ENCODE measurements at regions not wholly inside any gene's neighbourhood (a gene's known extent, or its start where the extent isn't known, plus 50 kb on each side); places are given as distances from the start of the nearest gene placed in this dataset.

DNA sequence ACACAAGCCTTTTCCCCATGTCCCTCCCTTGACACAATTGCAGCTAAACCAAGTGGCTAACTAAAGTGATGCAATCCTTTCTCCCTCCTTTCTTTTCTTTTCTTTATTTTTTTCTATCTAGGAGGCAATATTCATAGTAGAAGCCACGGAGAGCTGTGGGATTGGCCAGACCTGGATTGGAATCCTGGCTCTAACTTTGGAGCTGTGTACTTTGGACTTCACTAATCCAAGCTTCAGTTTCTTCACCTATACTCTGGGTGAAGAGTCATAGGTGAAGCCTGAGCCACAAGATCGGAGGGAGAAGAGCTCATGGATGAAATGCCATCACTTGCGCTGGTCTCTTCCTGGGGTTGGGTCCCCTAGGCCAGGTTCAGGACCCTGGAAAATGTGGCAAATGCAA is 177.2 kb downstream of the IRX5 start:
- no peak for DNase-seq (ENCODE audit: low read depth, low spot score)
- Histone ChIP-seq H3K9me3 (ENCODE audit: control insufficient read depth, insufficient read depth, low read length) (peaks cover 10% of the 10 kb centered on the region; the same call in 1 of the 2 replicates), H3K27ac (ENCODE audit: low read depth, low read length) (no peak overlapping the region), H3K27me3 (ENCODE audit: control insufficient read depth, insufficient read depth, low read length) (no peaks in the 10 kb centered on the region), H3K4me3 (ENCODE audit: low read depth, low read length) (no peak overlapping the region)
- POLR2A ChIA-PET, result no interaction called here
- CTCF ChIA-PET, result no interaction called here
- TF ChIP-seq, protein P1, sequence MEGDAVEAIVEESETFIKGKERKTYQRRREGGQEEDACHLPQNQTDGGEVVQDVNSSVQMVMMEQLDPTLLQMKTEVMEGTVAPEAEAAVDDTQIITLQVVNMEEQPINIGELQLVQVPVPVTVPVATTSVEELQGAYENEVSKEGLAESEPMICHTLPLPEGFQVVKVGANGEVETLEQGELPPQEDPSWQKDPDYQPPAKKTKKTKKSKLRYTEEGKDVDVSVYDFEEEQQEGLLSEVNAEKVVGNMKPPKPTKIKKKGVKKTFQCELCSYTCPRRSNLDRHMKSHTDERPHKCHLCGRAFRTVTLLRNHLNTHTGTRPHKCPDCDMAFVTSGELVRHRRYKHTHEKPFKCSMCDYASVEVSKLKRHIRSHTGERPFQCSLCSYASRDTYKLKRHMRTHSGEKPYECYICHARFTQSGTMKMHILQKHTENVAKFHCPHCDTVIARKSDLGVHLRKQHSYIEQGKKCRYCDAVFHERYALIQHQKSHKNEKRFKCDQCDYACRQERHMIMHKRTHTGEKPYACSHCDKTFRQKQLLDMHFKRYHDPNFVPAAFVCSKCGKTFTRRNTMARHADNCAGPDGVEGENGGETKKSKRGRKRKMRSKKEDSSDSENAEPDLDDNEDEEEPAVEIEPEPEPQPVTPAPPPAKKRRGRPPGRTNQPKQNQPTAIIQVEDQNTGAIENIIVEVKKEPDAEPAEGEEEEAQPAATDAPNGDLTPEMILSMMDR (IDR thresholded peaks at IDR 0.05; ENCODE audit: low read depth, low read length), result no peak

DNA sequence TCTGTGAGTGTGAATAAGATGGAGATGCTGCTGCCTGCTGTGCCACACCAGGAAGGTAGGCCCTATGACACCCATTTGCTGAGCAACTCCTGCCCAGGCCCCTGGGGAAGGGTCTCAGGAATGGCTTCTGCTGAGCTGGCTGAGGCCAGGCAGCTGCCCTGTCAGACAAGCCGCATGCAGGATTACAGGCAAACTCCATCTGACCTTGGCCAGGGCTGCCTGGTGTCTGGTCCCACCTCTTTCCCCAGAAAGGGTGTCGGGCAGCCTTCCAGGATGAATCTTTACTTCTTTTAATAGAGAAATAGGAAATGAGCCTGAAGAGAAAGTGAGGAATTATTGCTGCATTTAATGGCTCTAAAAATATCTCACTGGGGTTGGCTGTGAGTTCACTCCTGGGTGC is 182.5 kb downstream of the IRX5 start:
- H3K4me3 ChIP-seq (ENCODE audit: low read depth, low read length), result no peak overlapping the region
- TF ChIP-seq, protein P1 (IDR thresholded peaks at IDR 0.05; ENCODE audit: low read depth, low read length), result no peak
- H3K27ac ChIP-seq (ENCODE audit: low read depth, low read length), result no peak overlapping the region
- ChIA-PET POLR2A (no interaction called here), CTCF (no interaction called here)
- H3K9me3 ChIP-seq (ENCODE audit: control insufficient read depth, insufficient read depth, low read length), result peaks cover 3% of the 10 kb centered on the region; the same call in 1 of the 2 replicates
- H3K27me3 ChIP-seq (ENCODE audit: control insufficient read depth, insufficient read depth, low read length), result no peaks in the 10 kb centered on the region
- no peak for DNase-seq (ENCODE audit: low read depth, low spot score)

DNA sequence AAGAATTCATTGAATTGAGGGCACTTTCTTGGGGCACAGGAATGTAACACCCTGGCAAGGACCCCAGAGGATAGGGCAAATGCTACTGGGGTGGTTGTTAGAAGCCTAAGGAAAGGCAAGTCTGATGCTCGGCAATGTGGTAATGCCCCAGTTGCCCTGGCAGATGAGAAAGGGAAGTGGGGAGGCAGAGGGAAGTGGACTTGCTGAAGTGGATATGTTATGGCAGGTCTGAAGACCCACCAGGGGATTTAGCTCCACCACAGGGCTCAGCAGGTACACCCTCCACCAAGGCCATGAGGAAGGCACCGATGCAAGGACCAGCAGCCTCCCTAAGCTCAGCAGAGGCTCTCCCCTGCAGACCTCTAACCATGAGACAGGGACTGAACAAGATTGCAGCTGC is 184.8 kb downstream of the IRX5 start:
- H3K27ac ChIP-seq (ENCODE audit: low read depth, low read length), result no peak overlapping the region
- peaks cover 3% of the 10 kb centered on the region for H3K9me3 ChIP-seq (ENCODE audit: control insufficient read depth, insufficient read depth, low read length)
- TF ChIP-seq, protein P1 (IDR thresholded peaks at IDR 0.05; ENCODE audit: low read depth, low read length), result no peak
- ChIA-PET CTCF (no interaction called here), POLR2A (no interaction called here)
- no peak for DNase-seq (ENCODE audit: low read depth, low spot score)
- no peaks in the 10 kb centered on the region for H3K27me3 ChIP-seq (ENCODE audit: control insufficient read depth, insufficient read depth, low read length)
- no peak overlapping the region for H3K4me3 ChIP-seq (ENCODE audit: low read depth, low read length)

DNA sequence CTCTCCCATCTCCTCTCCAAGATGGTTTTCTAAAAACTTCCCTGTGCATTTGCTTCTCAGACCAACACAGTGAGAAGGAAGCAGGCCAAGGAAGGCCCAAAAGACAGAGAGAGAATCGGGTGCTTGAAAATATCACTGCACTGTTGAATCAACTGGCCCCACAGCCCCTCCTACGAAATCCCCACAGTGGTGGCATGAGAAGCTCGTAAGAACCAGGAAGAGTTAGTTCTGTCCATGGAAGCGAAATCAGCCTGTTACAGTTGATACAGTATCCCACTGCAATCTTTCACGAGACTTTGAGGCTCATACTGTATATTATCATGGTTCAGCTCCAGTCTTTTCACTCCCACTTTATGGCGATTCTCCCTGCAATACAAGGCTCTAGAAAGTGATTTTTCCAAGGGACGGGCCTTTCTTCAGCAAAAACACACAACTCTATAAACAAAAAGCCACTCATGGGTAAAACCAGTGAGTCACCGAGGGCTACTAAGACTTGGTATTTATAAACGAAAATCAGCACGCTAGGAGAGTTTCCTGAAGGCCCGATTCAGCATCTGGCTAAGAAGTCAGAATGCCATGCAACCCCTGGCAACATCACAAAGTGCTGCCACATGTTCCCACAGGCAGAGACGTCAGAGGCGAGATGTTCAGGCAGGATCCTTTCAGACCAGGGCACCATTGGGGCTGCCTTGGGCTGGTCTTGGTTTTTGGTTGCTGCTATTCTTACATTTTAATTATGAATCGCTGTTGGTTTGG is 185.7 kb downstream of the IRX5 start:
- ChIA-PET POLR2A (no interaction called here), CTCF (no interaction called here)
- Histone ChIP-seq H3K27me3 (ENCODE audit: control insufficient read depth, insufficient read depth, low read length) (no peaks in the 10 kb centered on the region), H3K4me3 (ENCODE audit: low read depth, low read length) (no peak overlapping the region), H3K9me3 (ENCODE audit: control insufficient read depth, insufficient read depth, low read length) (peaks cover 3% of the 10 kb centered on the region), H3K27ac (ENCODE audit: low read depth, low read length) (no peak overlapping the region)
- DNase-seq (ENCODE audit: low read depth, low spot score), result peak; percentile 20
- TF ChIP-seq, protein P1 (IDR thresholded peaks at IDR 0.05; ENCODE audit: low read depth, low read length), result no peak

DNA sequence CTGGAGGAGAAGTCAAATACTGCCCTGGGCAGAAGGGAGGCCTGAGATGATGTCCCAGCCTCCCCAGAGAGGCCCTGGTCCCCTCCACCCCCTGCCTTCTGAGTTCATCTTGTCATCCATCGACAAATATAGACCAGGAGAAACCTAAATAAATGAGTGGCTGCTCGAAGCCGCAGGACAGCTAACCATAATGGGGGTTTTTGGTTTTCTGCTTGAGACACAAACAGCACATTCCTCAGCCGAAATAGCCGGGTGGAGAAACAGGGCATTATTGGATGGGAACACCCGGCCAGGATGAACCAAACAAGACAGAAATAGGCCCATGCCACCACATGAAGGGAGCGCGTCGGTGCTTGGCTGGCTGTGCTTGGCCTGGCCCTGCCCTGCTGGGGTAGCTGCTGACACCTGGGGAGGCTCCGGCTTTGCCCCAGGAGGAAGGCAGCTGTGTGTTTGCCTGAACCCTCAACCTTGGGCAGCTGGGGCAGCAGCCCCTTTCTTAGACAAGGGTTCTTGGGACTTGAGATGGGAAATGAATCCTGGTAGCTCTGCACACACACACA is 188.1 kb downstream of the IRX5 start:
- no peaks in the 10 kb centered on the region; the same call in none of the 2 replicates for H3K9me3 ChIP-seq (ENCODE audit: control insufficient read depth, insufficient read depth, low read length)
- no peak overlapping the region for H3K27ac ChIP-seq (ENCODE audit: low read depth, low read length)
- H3K4me3 ChIP-seq (ENCODE audit: low read depth, low read length), result no peak overlapping the region
- no peak for DNase-seq (ENCODE audit: low read depth, low spot score)
- no peaks in the 10 kb centered on the region for H3K27me3 ChIP-seq (ENCODE audit: control insufficient read depth, insufficient read depth, low read length)
- TF ChIP-seq, protein P1 (IDR thresholded peaks at IDR 0.05; ENCODE audit: low read depth, low read length), result no peak
- CTCF ChIA-PET, result no interaction called here
- POLR2A ChIA-PET, result no interaction called here
